H1 (cell line): ENCODE measurements at regions not wholly inside any gene's neighbourhood (a gene's known extent, or its start where the extent isn't known, plus 50 kb on each side); places are given as distances from the start of the nearest gene placed in this dataset.

Source experiments
- CTCF ChIA-PET: fragments of 300-600 bp; sonication (Branson Sonifier 250); formaldehyde crosslinking; loops from one replicate; lab custom pipeline; 2021; ENCODE audit not compliant: partially characterized antibody; lab: Charles Lee
- POLR2A ChIA-PET: fragments of 300-600 bp; sonication (Branson Sonifier 250); formaldehyde crosslinking; loops from one replicate; lab custom pipeline; 2021; ENCODE audit warnings: inconsistent platforms; ENCODE audit not compliant: partially characterized antibody; lab: Charles Lee
- DNase-seq, 2 experiments: peaks; one replicate each; pipeline versions ENCODE4 v3.0.0 to v3.0.0-alpha.2; 2010 to 2022; ENCODE audit warnings: low spot score in 2 of 2, low read depth in 1 of 2, mixed read lengths in 1 of 2
- FAIRE-seq: peaks from 2 replicates; lab custom pipeline; 2011; peaks lifted over from hg19 to GRCh38; lab: Jason Lieb, UNC
- H2AFZ ChIP-seq: 2 replicates; pipeline ENCODE4 v1.8.1; 2012; ENCODE audit warnings: low read length, inconsistent platforms
- H2AK5ac ChIP-seq: 2 replicates; pipeline ENCODE4 v1.6.1; 2013; ENCODE audit warnings: low read depth, low read length
- H2BK120ac ChIP-seq: replicated peaks from 2 replicates; pipeline ENCODE3; 2013; ENCODE audit warnings: low read depth, low read length, inconsistent platforms
- H2BK12ac ChIP-seq: 2 replicates; pipeline ENCODE4 v1.6.1; 2013; ENCODE audit warnings: low read depth, low read length
- H2BK15ac ChIP-seq: 2 replicates; pipeline ENCODE4 v1.6.1; 2013; ENCODE audit warnings: low read length
- H2BK20ac ChIP-seq: 2 replicates; pipeline ENCODE4 v1.6.1; 2013; ENCODE audit warnings: low read length
- H2BK5ac ChIP-seq: 2 replicates; pipeline ENCODE4 v1.6.1; 2013; ENCODE audit warnings: low read depth, low read length
- H3K14ac ChIP-seq: 2 replicates; pipeline ENCODE4 v1.6.1; 2013; ENCODE audit warnings: inconsistent platforms; ENCODE audit not compliant: insufficient read length
- H3K18ac ChIP-seq: 2 replicates; pipeline ENCODE4 v1.6.1; 2013; ENCODE audit warnings: low read length; ENCODE audit errors: extremely low read depth
- H3K23ac ChIP-seq: 2 replicates; pipeline ENCODE4 v1.6.1; 2013; ENCODE audit warnings: inconsistent platforms; ENCODE audit not compliant: insufficient read length
- H3K23me2 ChIP-seq: 2 replicates; pipeline ENCODE4 v1.6.1; 2013; ENCODE audit warnings: low read depth, low read length
- H3K27ac ChIP-seq: 2 replicates; pipeline ENCODE4 v1.6.1; 2011; ENCODE audit warnings: low read depth, low read length, inconsistent platforms
- H3K27me3 ChIP-seq, 4 experiments: replicated peaks in 1 of 4; 1 replicate in 1 of 4; 2 replicates in 3 of 4; pipeline versions ENCODE4 v1.6.1 to v1.8.1; 2011 to 2013; ENCODE audit warnings: low read length in 3 of 4, mild to moderate bottlenecking in 3 of 4, inconsistent platforms in 2 of 4, mixed read lengths in 2 of 4, moderate library complexity in 1 of 4; ENCODE audit not compliant: control insufficient read depth in 3 of 4, insufficient read depth in 3 of 4; ENCODE audit errors: extremely low read depth in 1 of 4
- H3K36me3 ChIP-seq, 4 experiments: 2 replicates each; pipeline versions ENCODE4 v1.6.1 to v1.8.1; 2011 to 2013; ENCODE audit warnings: mild to moderate bottlenecking in 4 of 4, low read length in 3 of 4, moderate library complexity in 2 of 4, control low read depth in 1 of 4, inconsistent platforms in 1 of 4; ENCODE audit not compliant: insufficient read depth in 4 of 4, control insufficient read depth in 2 of 4
- H3K4ac ChIP-seq: replicated peaks from 2 replicates; pipeline ENCODE3; 2013; ENCODE audit warnings: low read length, low read depth, mixed read lengths, inconsistent platforms; ENCODE audit not compliant: insufficient read length
- H3K4me1 ChIP-seq, 4 experiments: replicated peaks in 1 of 4; 1 replicate in 1 of 4; 2 replicates in 3 of 4; pipeline versions ENCODE4 v1.6.1 to v1.8.1; 2011 to 2013; ENCODE audit warnings: low read length in 3 of 4, inconsistent platforms in 2 of 4, mixed read lengths in 1 of 4; ENCODE audit not compliant: insufficient read depth in 4 of 4, control insufficient read depth in 3 of 4
- H3K4me2 ChIP-seq, 2 experiments: 2 replicates each; pipeline versions ENCODE4 v1.6.1 to v1.8.1; 2011 to 2013; ENCODE audit warnings: low read depth in 2 of 2, low read length in 2 of 2, control low read depth in 1 of 2, inconsistent platforms in 1 of 2, mild to moderate bottlenecking in 1 of 2; ENCODE audit not compliant: insufficient read depth in 1 of 2
- H3K4me3 ChIP-seq, 4 experiments: fragments of 200-600, 300-600 bp in 1 of 4; sonication (generic), shearing (Covaris generic), sonication (Bioruptor Twin) in 1 of 4; 2 replicates each; pipeline versions ENCODE4 v1.5.1 to v1.8.1; 2011 to 2016; ENCODE audit warnings: low read length in 4 of 4, low read depth in 3 of 4, control low read depth in 2 of 4, inconsistent platforms in 2 of 4, mild to moderate bottlenecking in 2 of 4, mixed read lengths in 1 of 4, moderate library complexity in 1 of 4; ENCODE audit not compliant: insufficient read depth in 2 of 4; ENCODE audit errors: extremely low read depth in 1 of 4
- H3K56ac ChIP-seq: replicated peaks from 2 replicates; pipeline ENCODE3; 2013; ENCODE audit warnings: low read depth, mild to moderate bottlenecking, mixed read lengths, low read length, inconsistent platforms; ENCODE audit not compliant: insufficient read length
- H3K79me1 ChIP-seq: 2 replicates; pipeline ENCODE4 v1.6.1; 2013; ENCODE audit warnings: low read depth, low read length, control low read depth
- H3K79me2 ChIP-seq, 2 experiments: 2 replicates each; pipeline versions ENCODE4 v1.6.1 to v1.8.1; 2012 to 2013; ENCODE audit warnings: low read length in 2 of 2, mild to moderate bottlenecking in 2 of 2, inconsistent platforms in 1 of 2; ENCODE audit not compliant: insufficient read depth in 2 of 2, control insufficient read depth in 1 of 2
- H3K9ac ChIP-seq, 4 experiments: replicated peaks in 1 of 4; 1 replicate in 1 of 4; 2 replicates in 3 of 4; pipeline versions ENCODE4 v1.6.1 to v1.8.1; 2011 to 2013; ENCODE audit warnings: low read depth in 3 of 4, low read length in 3 of 4, control low read depth in 2 of 4, mild to moderate bottlenecking in 2 of 4, moderate library complexity in 2 of 4, inconsistent platforms in 1 of 4; ENCODE audit errors: extremely low read depth in 1 of 4
- H3K9me3 ChIP-seq, 2 experiments: 2 replicates each; pipeline versions ENCODE4 v1.6.1 to v1.8.1; 2012 to 2013; ENCODE audit warnings: mild to moderate bottlenecking in 2 of 2, moderate library complexity in 2 of 2, control low read depth in 1 of 2, inconsistent platforms in 1 of 2, low read depth in 1 of 2, low read length in 1 of 2, mixed read lengths in 1 of 2; ENCODE audit not compliant: insufficient read depth in 2 of 2
- H4K20me1 ChIP-seq, 2 experiments: replicated peaks in 1 of 2; 2 replicates each; pipeline versions ENCODE3 to v1.8.1; 2011 to 2013; ENCODE audit warnings: inconsistent platforms in 2 of 2, low read length in 2 of 2, mild to moderate bottlenecking in 1 of 2; ENCODE audit not compliant: insufficient read depth in 2 of 2, control insufficient read depth in 1 of 2
- H4K5ac ChIP-seq: 2 replicates; pipeline ENCODE4 v1.6.1; 2013; ENCODE audit warnings: low read length, low read depth, mixed read lengths, inconsistent platforms; ENCODE audit not compliant: insufficient read length
- H4K8ac ChIP-seq: 2 replicates; pipeline ENCODE4 v1.8.0; 2013; ENCODE audit warnings: mild to moderate bottlenecking, moderate library complexity, low read length, inconsistent platforms; ENCODE audit not compliant: insufficient read depth; ENCODE audit errors: extremely low read depth
- H4K91ac ChIP-seq: replicated peaks from 2 replicates; pipeline ENCODE3; 2013; ENCODE audit warnings: low read length, mixed read lengths, inconsistent platforms; ENCODE audit not compliant: insufficient read length
- KDM4A ChIP-seq: IDR thresholded peaks from one replicate; pipeline ENCODE4 v1.7.1; 2012; ENCODE audit warnings: low read depth, mild to moderate bottlenecking, moderate library complexity, low read length, inconsistent platforms; ENCODE audit not compliant: severe bottlenecking
- RFX5 ChIP-seq: IDR thresholded peaks from 2 replicates; pipeline ENCODE4 v1.6.1; 2011; ENCODE audit warnings: low read depth, low read length, improper control_type of control experiment, borderline replicate concordance
- WGBS, 2 experiments: shearing (Covaris generic) in 1 of 2; methylation state at CpG; one replicate each; pipeline versions ENCODE4 v1.1.6 to v1.1.7; 2013 to 2015; ENCODE audit warnings: low lambda C conversion rate in 2 of 2, mixed read lengths in 2 of 2, inconsistent platforms in 1 of 2, low coverage in 1 of 2, missing lambda C conversion rate in 1 of 2; ENCODE audit not compliant: insufficient replicate concordance in 2 of 2, insufficient coverage in 1 of 2, insufficient read length in 1 of 2; ENCODE audit errors: extremely low coverage in 1 of 2, missing lambda C conversion rate in 1 of 2; 5-methylcytosine and 5-hydroxymethylcytosine counted together

DNA sequence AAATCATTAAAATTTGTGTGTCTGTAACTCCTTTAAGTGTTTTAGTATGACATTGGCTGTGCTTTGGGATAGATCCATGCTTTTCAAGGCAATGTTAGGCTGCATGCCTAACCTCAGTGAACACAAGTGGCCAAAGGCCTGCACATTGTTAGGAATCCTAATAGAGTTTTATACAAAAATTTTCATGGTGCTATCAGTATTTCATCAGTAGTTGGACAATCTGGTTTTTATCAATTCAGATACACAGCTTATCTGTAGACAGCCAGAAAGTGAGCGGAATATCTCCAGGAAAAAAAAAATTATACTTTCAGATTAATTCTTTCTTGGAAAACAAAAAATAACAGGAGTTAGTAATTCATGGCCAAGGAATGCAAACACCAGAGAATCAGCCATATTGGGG is 324.0 kb upstream of the PDE3A start:
- ChIA-PET CTCF (interaction anchor here (1.0 kb wide), 1 partner anchor 13 kb away, joined by 3 read pairs; no protein-coding TSS in a partner anchor), POLR2A (no interaction called here)
- H3K9me3 ChIP-seq = no peaks in the 10 kb centered on the region
- no peak overlapping the region for H2AFZ ChIP-seq
- no peak overlapping the region for H3K27ac ChIP-seq
- H3K23me2 ChIP-seq = no peaks in the 10 kb centered on the region
- no peaks in the 10 kb centered on the region for H3K79me2 ChIP-seq
- no peak overlapping the region for H3K4me2 ChIP-seq
- no peak overlapping the region for H2BK12ac ChIP-seq
- no peak overlapping the region for H3K4me3 ChIP-seq
- no peak overlapping the region for H3K9ac ChIP-seq
- 88% methylated on average over 1 of the region's 1 CpG; no CpG with 5 or more reads in 1 of the 2 experiments for WGBS, 2 experiments
- no peak overlapping the region for H2BK15ac ChIP-seq
- no peaks in the 10 kb centered on the region for H3K36me3 ChIP-seq
- no peak overlapping the region for H2BK120ac ChIP-seq
- H3K56ac ChIP-seq = no peak overlapping the region
- H3K4me1 ChIP-seq = peaks cover 0 to 4% (median 0%) of the 10 kb centered on the region in 4 experiments; a peak in 2 of 7 replicates
- no peak overlapping the region for H4K5ac ChIP-seq
- no peak overlapping the region for H3K23ac ChIP-seq
- no peak overlapping the region for H4K8ac ChIP-seq
- H2BK20ac ChIP-seq = no peak overlapping the region
- H4K20me1 ChIP-seq = no peaks in the 10 kb centered on the region
- H3K4ac ChIP-seq = no peak overlapping the region
- no peak overlapping the region for H3K14ac ChIP-seq
- H3K18ac ChIP-seq = no peak overlapping the region
- no peak overlapping the region for H2AK5ac ChIP-seq
- no peaks in the 10 kb centered on the region for H3K79me1 ChIP-seq
- H3K27me3 ChIP-seq = no peaks in the 10 kb centered on the region
- FAIRE-seq (no peak), DNase-seq (no peak)
- no peak overlapping the region for H2BK5ac ChIP-seq
- no peak overlapping the region for H4K91ac ChIP-seq
- TF ChIP-seq KDM4A (no peak), RFX5 (no peak)
